DND-41 (cell line): ENCODE measurements at regions not wholly inside any gene's neighbourhood (a gene's known extent, or its start where the extent isn't known, plus 50 kb on each side); places are given as distances from the start of the nearest gene placed in this dataset.

ENCODE experiments used
- ATAC-seq: fragments of 200-7000 bp; cut with Tn5 transposase; 3 replicates; pipeline ENCODE4 v1.9.1; 2021; ENCODE audit warnings: low read depth; ENCODE audit not compliant: insufficient read depth
- DNase-seq: peaks from one replicate; pipeline ENCODE4 v3.0.0-alpha.2; 2020
- H2AFZ ChIP-seq: 2 replicates; pipeline ENCODE4 v1.6.0; 2012; ENCODE audit warnings: low read depth, low read length
- H3K27ac ChIP-seq: 2 replicates; pipeline ENCODE4 v1.5.1; 2012; ENCODE audit warnings: low read length, inconsistent platforms
- H3K27me3 ChIP-seq: fragments of 200-600 bp; sonication (generic); 2 replicates; pipeline ENCODE4 v1.6.0; 2012; ENCODE audit warnings: low read length, mild to moderate bottlenecking, inconsistent platforms; ENCODE audit not compliant: insufficient read depth, poor library complexity
- H3K36me3 ChIP-seq: 2 replicates; pipeline ENCODE4 v1.5.1; 2012; ENCODE audit warnings: low read length, inconsistent platforms; ENCODE audit not compliant: insufficient read depth
- H3K4me1 ChIP-seq: 2 replicates; pipeline ENCODE4 v1.5.1; 2012; ENCODE audit warnings: mild to moderate bottlenecking, low read length; ENCODE audit not compliant: insufficient read depth
- H3K4me2 ChIP-seq: 2 replicates; pipeline ENCODE4 v1.6.0; 2012; ENCODE audit warnings: mild to moderate bottlenecking, moderate library complexity, low read length, inconsistent platforms; ENCODE audit not compliant: insufficient read depth
- H3K4me3 ChIP-seq, 2 experiments: fragments of 200-600 bp in 1 of 2; shearing (Covaris generic) in 1 of 2; 2 replicates each; pipeline ENCODE4 v1.5.1; 2012 to 2016; ENCODE audit warnings: inconsistent platforms in 2 of 2, low read length in 2 of 2, mild to moderate bottlenecking in 2 of 2, low read depth in 1 of 2, moderate library complexity in 1 of 2
- H3K79me2 ChIP-seq: 2 replicates; pipeline ENCODE4 v1.6.0; 2012; ENCODE audit warnings: low read length, inconsistent platforms; ENCODE audit not compliant: insufficient read depth
- H3K9ac ChIP-seq: 2 replicates; pipeline ENCODE4 v1.6.0; 2012; ENCODE audit warnings: low read depth, mild to moderate bottlenecking, inconsistent platforms, low read length, moderate library complexity
- H3K9me3 ChIP-seq: 2 replicates; pipeline ENCODE4 v1.5.1; 2012; ENCODE audit warnings: low read length, moderate library complexity, mild to moderate bottlenecking, inconsistent platforms; ENCODE audit not compliant: insufficient read depth, severe bottlenecking
- H4K20me1 ChIP-seq: 2 replicates; pipeline ENCODE4 v1.6.0; 2012; ENCODE audit warnings: low read length; ENCODE audit not compliant: insufficient read depth
- CTCF ChIP-seq: IDR thresholded peaks from 2 replicates; pipeline ENCODE4 v1.5.1; 2012; ENCODE audit warnings: borderline replicate concordance, low read length, moderate library complexity, mild to moderate bottlenecking; ENCODE audit not compliant: poor library complexity, severe bottlenecking; ENCODE audit errors: extremely low read depth
- EZH2 ChIP-seq: IDR thresholded peaks from 3 replicates; pipeline ENCODE4 v1.6.1; 2012; ENCODE audit warnings: borderline replicate concordance, low read depth, mild to moderate bottlenecking, moderate library complexity, low read length, inconsistent platforms; ENCODE audit not compliant: severe bottlenecking

- TF ChIP-seq EZH2 = no peak
- Histone ChIP-seq H3K27me3 (no peaks in the 10 kb centered on the region), H3K9ac (no peak overlapping the region), H3K36me3 (no peaks in the 10 kb centered on the region), H4K20me1 (no peaks in the 10 kb centered on the region), H3K4me1 (no peaks in the 10 kb centered on the region), H3K79me2 (no peaks in the 10 kb centered on the region), H3K4me3 (no peak overlapping the region), H3K9me3 (peaks cover 21% of the 10 kb centered on the region), H3K4me2 (no peak overlapping the region), H3K27ac (no peak overlapping the region), H2AFZ (no peak overlapping the region)
- no peak for DNase-seq
- ATAC-seq = no peak
Measured at GRCh38 chr17:22692066-22692805, 999.9 kb downstream of the KCNJ18 start.

- Histone ChIP-seq H3K79me2 (no peaks in the 10 kb centered on the region), H3K36me3 (no peaks in the 10 kb centered on the region), H4K20me1 (no peaks in the 10 kb centered on the region), H3K4me2 (no peak overlapping the region), H2AFZ (no peak overlapping the region), H3K27ac (no peak overlapping the region), H3K9me3 (peaks cover 21% of the 10 kb centered on the region), H3K4me1 (no peaks in the 10 kb centered on the region), H3K4me3 (no peak overlapping the region), H3K9ac (no peak overlapping the region), H3K27me3 (no peaks in the 10 kb centered on the region)
- TF ChIP-seq EZH2 (no peak), CTCF (no peak)
- DNase-seq (no peak), ATAC-seq (no peak)
Measured at GRCh38 chr17:22692806-22693171, 1000.5 kb downstream of the KCNJ18 start.

- H3K36me3 ChIP-seq = no peaks in the 10 kb centered on the region
- no peak overlapping the region for H3K4me2 ChIP-seq
- peaks cover 21% of the 10 kb centered on the region for H3K9me3 ChIP-seq
- H4K20me1 ChIP-seq = no peaks in the 10 kb centered on the region
- ATAC-seq (no peak), DNase-seq (no peak)
- no peak for TF ChIP-seq EZH2
- peak; percentile 32 for TF ChIP-seq CTCF
- H3K4me3 ChIP-seq = no peak overlapping the region
- no peak overlapping the region for H2AFZ ChIP-seq
- H3K27ac ChIP-seq = no peak overlapping the region
- no peaks in the 10 kb centered on the region for H3K27me3 ChIP-seq
- H3K9ac ChIP-seq = no peak overlapping the region
- H3K79me2 ChIP-seq = no peaks in the 10 kb centered on the region
- no peaks in the 10 kb centered on the region for H3K4me1 ChIP-seq
Measured at GRCh38 chr17:22694362-22695227, 1002.3 kb downstream of the KCNJ18 start.

- H3K4me1 ChIP-seq = no peaks in the 10 kb centered on the region
Measured at GRCh38 chr17:22695228-22695619, 1002.9 kb downstream of the KCNJ18 start.

More at GRCh38 chr17:22695228-22695619, 1002.9 kb downstream of the KCNJ18 start:
- no peaks in the 10 kb centered on the region for H4K20me1 ChIP-seq
- peaks cover 21% of the 10 kb centered on the region for H3K9me3 ChIP-seq
- no peak for ATAC-seq
- no peak for DNase-seq
- H3K27ac ChIP-seq = no peak overlapping the region
- H3K4me3 ChIP-seq = no peak overlapping the region
- no peak overlapping the region for H3K4me2 ChIP-seq
- no peak overlapping the region for H3K9ac ChIP-seq
- TF ChIP-seq EZH2 (no peak), CTCF (peak; percentile 15)
- no peaks in the 10 kb centered on the region for H3K36me3 ChIP-seq
- H2AFZ ChIP-seq = no peak overlapping the region
- H3K79me2 ChIP-seq = no peaks in the 10 kb centered on the region
- no peaks in the 10 kb centered on the region for H3K27me3 ChIP-seq
